Endothelial cell of umbilical vein (primary cell): ENCODE measurements at regions not wholly inside any gene's neighbourhood (a gene's known extent, or its start where the extent isn't known, plus 50 kb on each side); places are given as distances from the start of the nearest gene placed in this dataset.

Experiments used
- BruUV-seq: library from RNA; stranded (reverse); fragments of 400-500 nt; replicated peaks from 2 replicates; lab custom pipeline; 2021; lab: Mats Ljungman, UMichigan
- CTCF ChIA-PET: fragments of 300-600, 350-600 bp; sonication (Branson Sonifier 250); formaldehyde crosslinking; loops from one replicate; lab custom pipeline; 2021; ENCODE audit warnings: antibody characterized with exemption, inconsistent platforms; lab: Charles Lee
- POLR2A ChIA-PET: fragments of 300-600, 350-600 bp; sonication (Branson Sonifier 250); formaldehyde crosslinking; loops from one replicate; lab custom pipeline; 2021; ENCODE audit warnings: antibody characterized with exemption, inconsistent platforms; lab: Charles Lee
- DNase-seq: peaks from one replicate; pipeline ENCODE4 v3.0.0-alpha.2; 2011; ENCODE audit warnings: low read depth, low spot score
- FAIRE-seq: peaks from 2 replicates; lab custom pipeline; 2011; peaks lifted over from hg19 to GRCh38; lab: Jason Lieb, UNC
- H2AFZ ChIP-seq: 2 replicates; pipeline ENCODE4 v1.6.0; 2012; ENCODE audit warnings: low read depth, low read length, control low read depth, inconsistent platforms
- H3K27ac ChIP-seq: 2 replicates; pipeline ENCODE4 v1.5.1; 2011; ENCODE audit warnings: low read depth, mild to moderate bottlenecking, control low read depth, low read length, moderate library complexity; ENCODE audit not compliant: insufficient read depth
- H3K27me3 ChIP-seq, 2 experiments: 2 replicates each; pipeline versions ENCODE4 v1.6.0 to v1.6.1; 2011; ENCODE audit warnings: low read length in 2 of 2, mixed read lengths in 1 of 2; ENCODE audit not compliant: control insufficient read depth in 2 of 2, insufficient read depth in 2 of 2
- H3K36me3 ChIP-seq, 2 experiments: 2 replicates in 1 of 2; 3 replicates in 1 of 2; pipeline ENCODE4 v1.5.1; 2011; ENCODE audit warnings: low read length in 2 of 2, mild to moderate bottlenecking in 1 of 2, moderate library complexity in 1 of 2; ENCODE audit not compliant: control insufficient read depth in 2 of 2, insufficient read depth in 2 of 2; ENCODE audit errors: extremely low read depth in 1 of 2
- H3K4me1 ChIP-seq: 3 replicates; pipeline ENCODE4 v1.5.1; 2011; ENCODE audit warnings: mild to moderate bottlenecking, low read length; ENCODE audit not compliant: control insufficient read depth, insufficient read depth; ENCODE audit errors: extremely low read depth
- H3K4me2 ChIP-seq: 2 replicates; pipeline ENCODE4 v1.6.1; 2011; ENCODE audit warnings: low read length, control low read depth, mixed read lengths; ENCODE audit not compliant: insufficient read depth
- H3K4me3 ChIP-seq, 3 experiments: fragments of 200-600 bp in 1 of 3; sonication (generic), shearing (Covaris generic) in 1 of 3; replicated peaks in 1 of 3; 2 replicates each; pipeline ENCODE4 v1.5.1; 2011 to 2016; ENCODE audit warnings: control low read depth in 3 of 3, low read length in 3 of 3, mild to moderate bottlenecking in 2 of 3, inconsistent platforms in 1 of 3, low read depth in 1 of 3, moderate library complexity in 1 of 3; ENCODE audit not compliant: insufficient read depth in 1 of 3
- H3K79me2 ChIP-seq: 2 replicates; pipeline ENCODE4 v1.6.0; 2012; ENCODE audit warnings: low read length, inconsistent platforms; ENCODE audit not compliant: control insufficient read depth, insufficient read depth
- H3K9ac ChIP-seq: replicated peaks from 2 replicates; pipeline ENCODE3; 2011; ENCODE audit warnings: low read length, control low read depth; ENCODE audit not compliant: insufficient read depth; ENCODE audit errors: extremely low read depth
- H3K9me1 ChIP-seq: replicated peaks from 3 replicates; pipeline ENCODE4 v1.6.0; 2011; ENCODE audit warnings: mild to moderate bottlenecking, low read length; ENCODE audit not compliant: control insufficient read depth, insufficient read depth; ENCODE audit errors: extremely low read depth
- H3K9me3 ChIP-seq: replicated peaks from 2 replicates; pipeline ENCODE4 v1.5.1; 2012; ENCODE audit warnings: low read length, inconsistent platforms; ENCODE audit not compliant: control insufficient read depth, insufficient read depth
- H4K20me1 ChIP-seq: replicated peaks from 2 replicates; pipeline ENCODE3; 2011; ENCODE audit warnings: mild to moderate bottlenecking, low read length; ENCODE audit not compliant: control insufficient read depth, insufficient read depth; ENCODE audit errors: extremely low read depth
- CTCF ChIP-seq, 2 donors: IDR thresholded peaks; 1 replicate in 1 of 2; 2 replicates in 1 of 2; pipeline ENCODE4 v1.5.1; 2011; ENCODE audit warnings: low read length in 2 of 2, mild to moderate bottlenecking in 2 of 2, moderate library complexity in 2 of 2, control low read depth in 1 of 2, inconsistent platforms in 1 of 2, low read depth in 1 of 2; ENCODE audit not compliant: insufficient read depth in 1 of 2; ENCODE audit errors: extremely low read depth in 1 of 2
- EZH2 ChIP-seq: IDR thresholded peaks from 2 replicates; pipeline ENCODE4 v1.6.1; 2012; ENCODE audit warnings: borderline replicate concordance, low read depth, mild to moderate bottlenecking, moderate library complexity, low read length, inconsistent platforms; ENCODE audit not compliant: severe bottlenecking
- FOS ChIP-seq: IDR thresholded peaks from 2 replicates; pipeline ENCODE4 v1.6.1; 2011; ENCODE audit warnings: mild to moderate bottlenecking, low read length, moderate library complexity, borderline replicate concordance; ENCODE audit not compliant: insufficient read depth
- GATA2 ChIP-seq: IDR thresholded peaks from 2 replicates; pipeline ENCODE4 v1.7.0; 2011; ENCODE audit warnings: low read depth, mild to moderate bottlenecking, moderate library complexity, mixed read lengths, low read length; ENCODE audit not compliant: insufficient read length, insufficient read depth
- JUN ChIP-seq: IDR thresholded peaks from 2 replicates; pipeline ENCODE4 v1.6.1; 2011; ENCODE audit warnings: borderline replicate concordance, low read depth; ENCODE audit not compliant: insufficient read length, insufficient read depth
- MAX ChIP-seq: IDR thresholded peaks from 2 replicates; pipeline ENCODE4 v1.6.1; 2011; ENCODE audit not compliant: insufficient read depth, insufficient read length
- MYC ChIP-seq: IDR thresholded peaks from one replicate; pipeline ENCODE4 v1.6.1; 2011; ENCODE audit warnings: mild to moderate bottlenecking, low read depth, low read length
- POLR2A ChIP-seq: IDR thresholded peaks from 2 replicates; pipeline ENCODE4 v1.6.1; 2012; ENCODE audit warnings: low read depth, mild to moderate bottlenecking, control low read depth, low read length
- POLR2AphosphoS5 ChIP-seq: IDR thresholded peaks from 2 replicates; pipeline ENCODE4 v1.6.1; 2012; ENCODE audit warnings: low read depth, mild to moderate bottlenecking, control low read depth, low read length, moderate library complexity; ENCODE audit not compliant: insufficient read depth
- dilution Hi-C: fragments of 300-500 bp; cut with MboI; formaldehyde crosslinking; loops from one replicate; pipeline ENCODE4 v1.15.0; 2019; ENCODE audit warnings: low sequenced_read_pairs; ENCODE audit not compliant: extremely low pct_ligation_motif_present
- intact Hi-C: fragments of 100-400 bp; cut with micrococcal nuclease; formaldehyde crosslinking; loops from one replicate; pipeline ENCODE4 v1.10.0; 2022

- no peak overlapping the region for H3K27ac ChIP-seq
- no peak for TF ChIP-seq MAX
- no peak for TF ChIP-seq FOS
- no peak for TF ChIP-seq CTCF (IDR thresholded peaks at IDR 0.05; ENCODE audit: extremely low read depth in 1 of 2, insufficient read depth in 1 of 2, low read depth in 1 of 2, low read length in 2 of 2)
- no peak for TF ChIP-seq MYC
- TF ChIP-seq EZH2, result no peak
- TF ChIP-seq POLR2AphosphoS5, result no peak
- no peak for TF ChIP-seq GATA2
- no peak for TF ChIP-seq POLR2A
- TF ChIP-seq JUN, result no peak
- dilution Hi-C loops (no loop called here), intact Hi-C loops (no loop called here)
- no TSS peak for BruUV-seq
- CTCF ChIA-PET, result no interaction called here
- peaks cover 6 to 7% of the 10 kb centered on the region in 2 experiments for H3K27me3 ChIP-seq
- FAIRE-seq (no peak), DNase-seq (no peak)
- H2AFZ ChIP-seq, result no peak overlapping the region
- no peak overlapping the region for H3K9ac ChIP-seq
- POLR2A ChIA-PET, result no interaction called here
- H4K20me1 ChIP-seq, result no peaks in the 10 kb centered on the region
- H3K4me2 ChIP-seq, result no peak overlapping the region
- no peaks in the 10 kb centered on the region for H3K9me1 ChIP-seq
- H3K4me1 ChIP-seq, result no peaks in the 10 kb centered on the region
- no peaks in the 10 kb centered on the region for H3K9me3 ChIP-seq
- no peaks in the 10 kb centered on the region for H3K79me2 ChIP-seq
- H3K4me3 ChIP-seq, result no peak overlapping the region
- H3K36me3 ChIP-seq, result no peaks in the 10 kb centered on the region
Measured at GRCh38 chr7:142511801-142512200, 237.5 kb upstream of the PRSS1 start.
